Upper lobe of left lung (tissue), 6 donors: ENCODE measurements at regions not wholly inside any gene's neighbourhood (a gene's known extent, or its start where the extent isn't known, plus 50 kb on each side); places are given as distances from the start of the nearest gene placed in this dataset.

Source experiments
- ATAC-seq, 2 donors: fragments of 200-7000 bp; cut with Tn5 transposase; one replicate each; pipeline ENCODE4 v1.9.1; 2022; ENCODE audit warnings: mild to moderate bottlenecking in 2 of 2, moderate library complexity in 2 of 2; ENCODE audit not compliant: low FRiP score in 2 of 2
- DNase-seq, 2 donors: peaks; one replicate each; pipeline ENCODE4 v3.0.0-alpha.2; 2019 to 2020
- H3K27ac ChIP-seq, 4 donors: fragments of 200-600 bp; sonication (generic); one replicate each; pipeline ENCODE4 v1.5.1; 2016 to 2019
- H3K27me3 ChIP-seq, 4 donors: fragments of 200-600 bp; sonication (generic); one replicate each; pipeline ENCODE4 v1.5.1; 2017 to 2019
- H3K36me3 ChIP-seq, 4 donors: fragments of 200-600 bp; sonication (generic); one replicate each; pipeline ENCODE4 v1.5.1; 2016 to 2019
- H3K4me1 ChIP-seq, 4 donors: fragments of 200-600 bp; sonication (generic); one replicate each; pipeline ENCODE4 v1.5.1; 2018 to 2019
- H3K4me3 ChIP-seq, 4 donors: fragments of 200-600 bp; sonication (generic); one replicate each; pipeline ENCODE4 v1.5.1; 2017 to 2019; ENCODE audit warnings: mild to moderate bottlenecking in 2 of 4, moderate library complexity in 1 of 4
- H3K9me3 ChIP-seq, 4 donors: fragments of 200-600 bp; sonication (generic); one replicate each; pipeline ENCODE4 v1.5.1; 2018 to 2019
- CTCF ChIP-seq, 6 experiments: fragments of 450-650 bp in 4 of 6; fragments of 200-600 bp in 2 of 6; sonication (generic) in 2 of 6; IDR thresholded peaks; one replicate each; pipeline ENCODE4 v1.5.1; 2016 to 2019; ENCODE audit warnings: antibody characterized with exemption in 6 of 6
- EP300 ChIP-seq, 4 donors: sonication (generic); formaldehyde crosslinking; IDR thresholded peaks; one replicate each; pipeline ENCODE4 v1.5.1; 2017; ENCODE audit warnings: antibody characterized with exemption in 4 of 4, control low read depth in 2 of 4
- POLR2A ChIP-seq, 4 donors: fragments of 450-650 bp; IDR thresholded peaks; one replicate each; pipeline ENCODE4 v1.5.1; 2016 to 2017; ENCODE audit warnings: antibody characterized with exemption in 4 of 4, mild to moderate bottlenecking in 2 of 4
- POLR2AphosphoS5 ChIP-seq, 2 donors: sonication (generic); formaldehyde crosslinking; IDR thresholded peaks; one replicate each; pipeline ENCODE4 v1.5.1; 2017; ENCODE audit warnings: antibody characterized with exemption in 2 of 2
- WGBS, 2 donors: methylation state at CpG; one replicate each; pipeline ENCODE4 v1.1.5; 2017 to 2018; 5-methylcytosine and 5-hydroxymethylcytosine counted together
- donor health status: DM: no; HTN: no; CAD: no; lungs with moderate emphysema.
- donor health status: DM: no; HTN: yes; CAD: no; lungs with severe emphysema.

GRCh38 chr3:178244733-178245709 lies 291.2 kb upstream of the KCNMB2 start:
- DNase-seq: no peak
- Histone ChIP-seq H3K4me1 (no peaks in the 10 kb centered on the region), H3K4me3 (no peak overlapping the region), H3K27ac (no peak overlapping the region), H3K9me3 (no peaks in the 10 kb centered on the region), H3K36me3 (no peaks in the 10 kb centered on the region), H3K27me3 (no peaks in the 10 kb centered on the region)
- TF ChIP-seq EP300 (IDR thresholded peaks at IDR 0.05) (no peak), POLR2AphosphoS5 (IDR thresholded peaks at IDR 0.05) (no peak), CTCF (IDR thresholded peaks at IDR 0.05) (no peak), POLR2A (IDR thresholded peaks at IDR 0.05) (no peak)
- 72 to 85% methylated on average over 11 of the region's 11 CpGs for WGBS, 2 donors
- ATAC-seq: no peak

GRCh38 chr3:178246004-178246403 lies 290.2 kb upstream of the KCNMB2 start:
- WGBS, 2 donors: 83 to 92% methylated on average over 3 of the region's 3 CpGs
- Histone ChIP-seq H3K27me3 (no peaks in the 10 kb centered on the region), H3K4me3 (no peak overlapping the region), H3K9me3 (no peaks in the 10 kb centered on the region), H3K27ac (no peak overlapping the region), H3K36me3 (no peaks in the 10 kb centered on the region), H3K4me1 (no peaks in the 10 kb centered on the region)
- no peak for TF ChIP-seq EP300 (IDR thresholded peaks at IDR 0.05)
- no peak for TF ChIP-seq POLR2AphosphoS5 (IDR thresholded peaks at IDR 0.05)
- no peak for TF ChIP-seq POLR2A (IDR thresholded peaks at IDR 0.05)
- TF ChIP-seq CTCF (IDR thresholded peaks at IDR 0.05): no peak
- ATAC-seq (no peak), DNase-seq (no peak)

DNA sequence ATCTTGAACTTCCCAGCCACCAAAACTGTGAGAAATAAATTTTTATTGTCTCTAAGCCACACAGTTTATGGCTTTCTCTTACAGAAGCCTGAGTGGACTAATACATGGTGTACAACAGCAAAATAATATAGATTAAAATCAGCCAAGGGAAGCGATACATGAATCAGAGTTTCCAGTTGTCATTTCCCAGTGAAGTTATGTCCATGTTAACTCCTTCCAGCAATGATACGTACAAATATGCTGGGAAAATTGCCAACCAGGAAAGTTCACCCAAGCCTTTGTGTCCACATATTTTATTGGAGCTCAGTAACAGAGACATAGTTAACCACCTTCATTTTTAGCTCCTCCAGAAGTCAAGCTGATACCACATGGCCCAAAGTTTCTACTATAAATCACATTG lies 280.9 kb upstream of the KCNMB2 start:
- 61 to 74% methylated on average over 2 of the region's 2 CpGs for WGBS, 2 donors
- Histone ChIP-seq H3K27me3 (no peaks in the 10 kb centered on the region), H3K4me3 (no peak overlapping the region), H3K36me3 (no peaks in the 10 kb centered on the region), H3K9me3 (no peaks in the 10 kb centered on the region), H3K27ac (no peak overlapping the region), H3K4me1 (no peaks in the 10 kb centered on the region)
- DNase-seq (no peak), ATAC-seq (no peak)
- TF ChIP-seq EP300 (IDR thresholded peaks at IDR 0.05) (no peak), POLR2AphosphoS5 (IDR thresholded peaks at IDR 0.05) (no peak), POLR2A (IDR thresholded peaks at IDR 0.05) (no peak), CTCF (IDR thresholded peaks at IDR 0.05) (no peak)

GRCh38 chr3:178257491-178257890 lies 278.7 kb upstream of the KCNMB2 start:
- 87% methylated on average over 4 of the region's 4 CpGs for WGBS, 2 donors
- Histone ChIP-seq H3K27ac (no peak overlapping the region), H3K4me1 (peaks cover 0 to 4% (median 0%) of the 10 kb centered on the region in 4 donors), H3K4me3 (no peak overlapping the region), H3K27me3 (no peaks in the 10 kb centered on the region), H3K9me3 (no peaks in the 10 kb centered on the region), H3K36me3 (no peaks in the 10 kb centered on the region)
- DNase-seq: no peak
- no peak for TF ChIP-seq EP300 (IDR thresholded peaks at IDR 0.05)
- TF ChIP-seq POLR2AphosphoS5 (IDR thresholded peaks at IDR 0.05): no peak
- no peak for TF ChIP-seq CTCF (IDR thresholded peaks at IDR 0.05)
- TF ChIP-seq POLR2A (IDR thresholded peaks at IDR 0.05): no peak
- ATAC-seq: no peak
